ENCODE measurements at regions not wholly inside any gene's neighbourhood (a gene's known extent, or its start where the extent isn't known, plus 50 kb on each side); places are given as distances from the start of the nearest gene placed in this dataset.

GRCh38 chr6:1257778-1258177, 54.1 kb upstream of the FOXQ1 start:
- no peak for DNase-seq

- DNase-seq = no peak
Measured at GRCh38 chr6:1256435-1257008, 55.4 kb upstream of the FOXQ1 start.

GRCh38 chr6:1255636-1256365, 56.1 kb upstream of the FOXQ1 start:
- DNase-seq = no peak

- no peak for DNase-seq
Measured at GRCh38 chr6:1254326-1254725, 57.6 kb upstream of the FOXQ1 start.

- no peak for DNase-seq
Measured at GRCh38 chr6:1253816-1254215, 58.1 kb upstream of the FOXQ1 start.

- no peak for DNase-seq
Measured at GRCh38 chr6:1251198-1252155, 60.4 kb upstream of the FOXQ1 start.

GRCh38 chr6:1250489-1251197, 61.3 kb upstream of the FOXQ1 start:
- no peak for DNase-seq

- DNase-seq = no peak
Measured at GRCh38 chr6:1247894-1248293, 64.0 kb upstream of the FOXQ1 start.

- no peak for DNase-seq
Measured at GRCh38 chr6:1247056-1247455, 64.8 kb upstream of the FOXQ1 start.

- no peak for DNase-seq
Measured at GRCh38 chr6:1244941-1245340, 67.0 kb upstream of the FOXQ1 start.

GRCh38 chr6:1244278-1244677, 67.6 kb upstream of the FOXQ1 start:
- DNase-seq = no peak

- no peak for DNase-seq
Measured at GRCh38 chr6:1242446-1242845, 69.5 kb upstream of the FOXQ1 start.

GRCh38 chr6:1242021-1242420, 69.9 kb upstream of the FOXQ1 start:
- no peak for DNase-seq

GRCh38 chr6:1240766-1241318, 71.1 kb upstream of the FOXQ1 start:
- DNase-seq = no peak

- no peak for DNase-seq
Measured at GRCh38 chr6:1239805-1240204, 72.1 kb upstream of the FOXQ1 start.

- no peak for DNase-seq
Measured at GRCh38 chr6:1238040-1238439, 73.9 kb upstream of the FOXQ1 start.

- DNase-seq = no peak
Measured at GRCh38 chr6:1237636-1238035, 74.3 kb upstream of the FOXQ1 start.

GRCh38 chr6:1235825-1236224, 76.1 kb upstream of the FOXQ1 start:
- no peak for DNase-seq

- DNase-seq = no peak
Measured at GRCh38 chr6:1233924-1234323, 78.0 kb upstream of the FOXQ1 start.

GRCh38 chr6:1232578-1232977, 79.3 kb upstream of the FOXQ1 start:
- DNase-seq = no peak

GRCh38 chr6:1231941-1232340, 80.0 kb upstream of the FOXQ1 start:
- DNase-seq = no peak

- DNase-seq = no peak
Measured at GRCh38 chr6:1230689-1231605, 81.0 kb upstream of the FOXQ1 start.

Measured in OCI-M1 (cell line).